ENCODE measurements at regions not wholly inside any gene's neighbourhood (a gene's known extent, or its start where the extent isn't known, plus 50 kb on each side); places are given as distances from the start of the nearest gene placed in this dataset.
A peak's percentile ranks its signal among the peaks of the same experiment; 100 is the strongest.
"Not testable (repeated sequence)": the region's sequence is repeated elsewhere in the genome, so short reads cannot be mapped to it uniquely, and the experiment has no call there.

DNA sequence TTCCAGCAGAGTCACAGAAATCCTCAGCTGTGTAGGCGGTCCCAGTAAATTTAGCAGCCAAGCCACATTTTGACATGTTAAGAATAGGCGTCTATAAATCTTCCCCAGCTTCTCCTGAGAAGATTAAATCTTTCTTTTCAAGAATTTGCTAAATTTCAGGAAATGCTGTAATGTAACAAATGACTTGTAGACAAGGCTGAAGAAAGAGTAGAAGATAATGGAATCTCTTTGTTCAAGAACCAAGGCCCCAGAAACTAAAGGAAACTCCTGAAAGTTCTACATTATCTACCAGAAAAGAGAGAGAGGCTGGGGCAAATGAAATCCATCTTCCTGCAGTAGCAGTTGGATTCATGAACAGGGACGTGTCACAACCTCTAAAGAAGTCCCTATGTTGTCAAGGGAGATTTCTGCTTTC, 760.3 kb downstream of the NOVA1 start:
- ChIA-PET POLR2A (no interaction called here), CTCF (no interaction called here)
- TF ChIP-seq L3MBTL2 (conservative IDR thresholded peaks at IDR 0.05) (no peak), BHLHE40 (IDR thresholded peaks at IDR 0.05; ENCODE audit: borderline replicate concordance) (no peak)
- DNase-seq (ENCODE audit: extremely low spot score): no peak

DNA sequence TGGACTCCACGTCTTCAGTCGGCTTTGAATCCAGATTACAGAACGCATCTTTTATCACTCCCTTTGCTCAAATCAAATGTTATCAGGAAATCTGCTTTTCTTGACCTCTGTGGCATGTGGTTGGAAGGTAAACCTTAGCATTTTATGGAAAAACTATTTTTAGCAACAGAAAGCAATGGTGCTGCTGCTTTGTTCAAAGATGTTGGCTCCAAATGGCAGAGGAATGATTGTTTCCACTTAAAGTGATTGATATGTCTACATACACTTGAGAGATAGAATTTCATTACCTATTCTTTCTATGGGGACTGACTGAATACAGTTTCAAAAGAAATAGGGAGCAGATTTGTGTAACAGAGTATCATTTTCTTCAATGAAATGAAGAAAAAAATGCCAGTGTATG, 761.2 kb downstream of the NOVA1 start:
- POLR2A ChIA-PET: no interaction called here
- CTCF ChIA-PET: no interaction called here
- TF ChIP-seq, protein P1, sequence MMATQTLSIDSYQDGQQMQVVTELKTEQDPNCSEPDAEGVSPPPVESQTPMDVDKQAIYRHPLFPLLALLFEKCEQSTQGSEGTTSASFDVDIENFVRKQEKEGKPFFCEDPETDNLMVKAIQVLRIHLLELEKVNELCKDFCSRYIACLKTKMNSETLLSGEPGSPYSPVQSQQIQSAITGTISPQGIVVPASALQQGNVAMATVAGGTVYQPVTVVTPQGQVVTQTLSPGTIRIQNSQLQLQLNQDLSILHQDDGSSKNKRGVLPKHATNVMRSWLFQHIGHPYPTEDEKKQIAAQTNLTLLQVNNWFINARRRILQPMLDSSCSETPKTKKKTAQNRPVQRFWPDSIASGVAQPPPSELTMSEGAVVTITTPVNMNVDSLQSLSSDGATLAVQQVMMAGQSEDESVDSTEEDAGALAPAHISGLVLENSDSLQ (IDR thresholded peaks at IDR 0.05): peak; percentile 32; the same call in 1 of the 2 replicates
- TF ChIP-seq FOXM1 (IDR thresholded peaks at IDR 0.05; ENCODE audit: borderline replicate concordance) (no peak), SUZ12 (IDR thresholded peaks at IDR 0.05) (no peak), ELF4 (IDR thresholded peaks at IDR 0.05) (no peak), CTBP1 (IDR thresholded peaks at IDR 0.05; ENCODE audit: borderline replicate concordance) (no peak)
- no peak for DNase-seq (ENCODE audit: extremely low spot score)

DNA sequence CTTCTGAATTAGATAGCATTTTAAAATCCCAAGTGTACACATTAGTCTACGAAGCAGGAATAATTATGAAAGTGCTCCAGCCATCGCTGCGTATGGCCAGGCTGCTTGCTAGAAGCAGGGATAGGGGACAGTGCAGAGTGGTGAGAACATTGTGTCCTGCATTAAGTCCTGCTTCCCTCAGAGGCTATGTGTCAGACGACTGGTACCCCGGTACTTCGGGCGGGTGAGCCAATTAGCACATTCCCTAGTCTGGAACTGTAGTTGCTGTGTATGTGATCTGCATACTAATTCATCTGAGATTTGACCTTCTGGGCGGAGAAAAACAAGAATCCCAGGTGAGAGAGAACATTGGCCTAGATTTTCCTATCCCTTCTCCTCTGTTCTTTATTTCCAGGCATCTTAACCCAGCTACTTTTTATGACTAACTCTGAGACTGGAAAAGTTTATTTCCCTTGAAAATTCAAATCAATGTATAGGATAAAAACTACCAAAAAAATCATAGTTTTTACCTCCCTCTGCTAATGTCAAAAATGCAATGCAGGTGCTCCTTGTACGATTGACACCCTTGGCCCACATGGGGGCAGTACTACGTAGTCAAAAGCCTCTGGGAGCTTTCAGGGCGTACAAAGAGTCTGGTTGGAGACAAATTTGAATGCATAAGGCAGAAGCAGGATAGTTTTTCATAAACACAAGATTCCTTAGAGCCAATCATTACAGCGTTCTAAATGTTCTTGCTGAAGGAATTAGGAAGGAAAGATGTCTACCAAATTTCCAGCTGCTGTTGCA, 764.3 kb downstream of the NOVA1 start:
- peak; percentile 53 for DNase-seq (ENCODE audit: extremely low spot score)
- CTCF ChIA-PET: interaction anchor here (0.5 to 0.9 kb wide), 3 partner anchors 162 to 1611 kb away, joined by 3 to 4 read pairs (median 4); no protein-coding TSS in a partner anchor
- POLR2A ChIA-PET: no interaction called here
- no peak for TF ChIP-seq SP1 (IDR thresholded peaks at IDR 0.05)
- no peak for TF ChIP-seq TARDBP (IDR thresholded peaks at IDR 0.05)
- TF ChIP-seq ZNF384 (IDR thresholded peaks at IDR 0.05): no peak
- TF ChIP-seq, protein P1 (IDR thresholded peaks at IDR 0.05): no peak
- TF ChIP-seq BHLHE40 (IDR thresholded peaks at IDR 0.05; ENCODE audit: borderline replicate concordance): no peak
- no peak for TF ChIP-seq HDGF (IDR thresholded peaks at IDR 0.05; ENCODE audit: borderline replicate concordance)
- no peak for TF ChIP-seq SUZ12 (IDR thresholded peaks at IDR 0.05)
- no peak for TF ChIP-seq ARNT (IDR thresholded peaks at IDR 0.05)
- TF ChIP-seq FOXM1 (IDR thresholded peaks at IDR 0.05; ENCODE audit: borderline replicate concordance): no peak
- TF ChIP-seq ELF4 (IDR thresholded peaks at IDR 0.05): no peak
- TF ChIP-seq LEF1 (IDR thresholded peaks at IDR 0.05; ENCODE audit: borderline replicate concordance): no peak

DNA sequence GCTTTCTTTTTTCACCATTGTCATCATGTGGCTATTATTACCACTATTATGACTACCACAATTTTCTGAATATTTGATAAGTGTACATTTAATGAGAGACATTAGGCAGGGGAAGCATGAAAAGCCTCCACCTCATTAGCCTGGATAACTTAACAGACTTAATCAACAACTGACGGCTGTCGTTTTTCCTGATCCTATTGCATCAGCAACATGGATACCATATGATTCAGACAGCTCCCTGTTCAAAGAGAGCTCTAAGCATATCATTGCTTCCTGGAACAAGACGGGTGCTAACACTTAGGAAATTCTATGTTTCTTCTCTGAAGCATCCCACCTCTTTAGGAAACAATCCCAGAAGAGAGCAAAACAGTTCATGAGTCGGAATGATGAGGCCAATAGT, 765.2 kb downstream of the NOVA1 start:
- ChIA-PET POLR2A (no interaction called here), CTCF (no interaction called here)
- no peak for DNase-seq (ENCODE audit: extremely low spot score)
- TF ChIP-seq L3MBTL2 (conservative IDR thresholded peaks at IDR 0.05) (no peak), FOXM1 (IDR thresholded peaks at IDR 0.05; ENCODE audit: borderline replicate concordance) (no peak), ZNF384 (IDR thresholded peaks at IDR 0.05) (no peak), HDGF (IDR thresholded peaks at IDR 0.05; ENCODE audit: borderline replicate concordance) (no peak), CTBP1 (IDR thresholded peaks at IDR 0.05; ENCODE audit: borderline replicate concordance) (no peak), LEF1 (IDR thresholded peaks at IDR 0.05; ENCODE audit: borderline replicate concordance) (no peak), BHLHE40 (IDR thresholded peaks at IDR 0.05; ENCODE audit: borderline replicate concordance) (no peak), SP1 (IDR thresholded peaks at IDR 0.05) (no peak), NFRKB (IDR thresholded peaks at IDR 0.05) (no peak)

DNA sequence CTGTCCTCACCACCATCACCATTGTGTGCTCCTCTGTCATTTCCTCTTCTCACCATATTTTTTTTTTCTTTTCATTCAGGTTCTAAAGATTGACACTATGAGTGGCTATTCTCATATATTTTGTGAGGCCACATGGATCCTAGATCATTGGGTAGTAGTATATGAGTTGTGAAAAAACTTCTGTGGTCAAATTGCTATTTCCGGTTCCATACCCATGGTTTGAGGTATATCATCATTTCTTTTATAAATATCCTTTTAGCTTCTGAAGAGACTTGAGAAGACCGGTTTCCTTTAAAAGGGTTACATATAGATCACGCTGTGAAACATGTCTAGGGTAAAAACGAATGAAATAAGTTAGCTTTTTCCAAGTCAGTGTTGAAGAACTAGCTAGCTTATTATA, 769.3 kb downstream of the NOVA1 start:
- POLR2A ChIA-PET: no interaction called here
- CTCF ChIA-PET: no interaction called here
- no peak for DNase-seq (ENCODE audit: extremely low spot score)
- TF ChIP-seq FOXA1 (IDR thresholded peaks at IDR 0.05) (no peak), HDGF (IDR thresholded peaks at IDR 0.05; ENCODE audit: borderline replicate concordance) (no peak), SUZ12 (IDR thresholded peaks at IDR 0.05) (no peak), CTBP1 (IDR thresholded peaks at IDR 0.05; ENCODE audit: borderline replicate concordance) (no peak), BHLHE40 (IDR thresholded peaks at IDR 0.05; ENCODE audit: borderline replicate concordance) (no peak), FOXM1 (IDR thresholded peaks at IDR 0.05; ENCODE audit: borderline replicate concordance) (no peak)
- TF ChIP-seq, protein P1 (IDR thresholded peaks at IDR 0.05): no peak

DNA sequence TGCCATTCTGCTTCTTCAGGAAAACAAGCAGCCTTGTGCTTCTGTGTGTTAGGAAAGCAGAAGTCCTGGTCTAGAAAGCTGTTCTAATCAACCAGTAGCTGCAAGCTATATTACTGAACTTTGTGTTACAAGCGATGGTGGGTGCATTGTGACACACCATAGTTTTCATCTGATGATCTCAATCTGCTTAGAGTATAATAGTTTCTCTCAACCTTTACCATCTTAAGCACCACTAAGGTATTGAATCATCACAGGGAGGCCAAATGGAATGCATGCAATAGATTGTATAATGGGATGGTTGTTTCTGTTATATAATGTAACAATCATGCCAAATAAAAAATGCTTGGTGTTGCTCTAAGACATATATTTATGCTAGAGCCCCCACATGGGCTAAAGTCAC, 771.7 kb downstream of the NOVA1 start:
- no peak for TF ChIP-seq NFRKB (IDR thresholded peaks at IDR 0.05)
- no peak for TF ChIP-seq FOXK2 (IDR thresholded peaks at IDR 0.05)
- no peak for TF ChIP-seq LEF1 (IDR thresholded peaks at IDR 0.05; ENCODE audit: borderline replicate concordance)
- no peak for TF ChIP-seq FOXA1 (IDR thresholded peaks at IDR 0.05)
- POLR2A ChIA-PET: interaction anchor here (0.6 kb wide), 1 partner anchor 1792 kb away, joined by 3 read pairs; no protein-coding TSS in a partner anchor
- no peak for DNase-seq (ENCODE audit: extremely low spot score)
- CTCF ChIA-PET: no interaction called here

DNA sequence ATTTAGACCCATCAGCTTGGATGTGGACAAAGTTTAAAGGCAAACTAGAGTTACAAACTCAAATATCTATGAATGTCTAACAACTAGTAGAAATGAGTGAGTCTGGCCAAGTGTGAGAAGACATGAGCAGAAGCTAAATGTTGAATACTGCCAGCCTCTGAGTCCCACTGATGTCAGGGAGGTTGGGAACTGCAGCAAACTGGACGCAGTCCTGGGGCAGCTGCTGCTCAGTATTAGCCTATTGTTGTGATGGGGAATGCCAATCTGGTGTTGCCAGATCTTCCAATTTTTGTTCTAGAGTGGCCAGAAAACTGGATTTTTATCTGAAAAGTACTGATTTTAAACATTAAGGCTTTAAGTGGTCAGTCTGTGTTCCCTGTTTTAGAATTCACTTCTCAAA, 770.4 kb upstream of the STXBP6 start:
- DNase-seq (ENCODE audit: extremely low spot score): no peak
- ChIA-PET CTCF (interaction anchor here (1.2 to 1.3 kb wide), 2 partner anchors 10 to 390 kb away, joined by 3 to 4 read pairs; no protein-coding TSS in a partner anchor), POLR2A (no interaction called here)
- TF ChIP-seq FOXA1 (IDR thresholded peaks at IDR 0.05) (no peak), ZNF384 (IDR thresholded peaks at IDR 0.05) (no peak), ARNT (IDR thresholded peaks at IDR 0.05) (no peak), LEF1 (IDR thresholded peaks at IDR 0.05; ENCODE audit: borderline replicate concordance) (no peak), FOXK2 (IDR thresholded peaks at IDR 0.05) (no peak), NFRKB (IDR thresholded peaks at IDR 0.05) (no peak), ELF4 (IDR thresholded peaks at IDR 0.05) (no peak), SUZ12 (IDR thresholded peaks at IDR 0.05) (no peak), L3MBTL2 (conservative IDR thresholded peaks at IDR 0.05) (no peak), HDGF (IDR thresholded peaks at IDR 0.05; ENCODE audit: borderline replicate concordance) (no peak), SP1 (IDR thresholded peaks at IDR 0.05) (no peak), BHLHE40 (IDR thresholded peaks at IDR 0.05; ENCODE audit: borderline replicate concordance) (no peak)
- TF ChIP-seq, protein P1 (IDR thresholded peaks at IDR 0.05): no peak

DNA sequence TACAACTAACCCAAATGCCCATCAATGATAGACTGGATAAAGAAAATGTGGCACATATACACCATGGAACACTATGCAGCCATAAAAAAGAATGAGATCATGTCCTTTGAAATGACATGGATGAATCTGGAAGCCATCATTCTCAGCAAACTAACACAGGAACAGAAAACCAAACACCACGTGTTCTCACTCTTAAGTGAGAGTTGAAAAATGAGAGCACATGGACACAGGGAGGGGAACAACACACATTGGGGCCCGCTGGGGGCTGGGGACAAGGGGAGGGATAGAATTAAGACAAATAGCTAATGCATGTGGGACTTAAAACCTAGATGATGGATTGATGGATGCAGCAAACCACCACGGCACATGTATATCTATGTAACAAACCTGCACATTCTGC, 764.7 kb upstream of the STXBP6 start:
- POLR2A ChIA-PET; CTCF ChIA-PET; DNase-seq (ENCODE audit: extremely low spot score): not testable (repeated sequence)

All from HEK293T (cell line).